Osteocyte (in vitro differentiated cells): ENCODE measurements at regions not wholly inside any gene's neighbourhood (a gene's known extent, or its start where the extent isn't known, plus 50 kb on each side); places are given as distances from the start of the nearest gene placed in this dataset.
"Not testable (repeated sequence)": the region's sequence is repeated elsewhere in the genome, so short reads cannot be mapped to it uniquely, and the experiment has no call there.

Experiments
- DNase-seq: peaks from one replicate; pipeline ENCODE4 v3.0.0; 2021; ENCODE audit warnings: mixed read lengths; ENCODE audit not compliant: unreplicated experiment; ENCODE audit errors: extremely low spot score
- H3K27ac Mint-ChIP-seq: one replicate; pipeline ENCODE4 v1.8.0; 2021; ENCODE audit warnings: mild to moderate bottlenecking, mixed read lengths; ENCODE audit not compliant: unreplicated experiment
- H3K27me3 Mint-ChIP-seq: one replicate; pipeline ENCODE4 v1.8.0; 2021; ENCODE audit warnings: mixed read lengths; ENCODE audit not compliant: unreplicated experiment
- H3K36me3 Mint-ChIP-seq: one replicate; pipeline ENCODE4 v1.8.0; 2021; ENCODE audit warnings: mixed read lengths; ENCODE audit not compliant: unreplicated experiment
- H3K4me1 Mint-ChIP-seq: one replicate; pipeline ENCODE4 v1.8.0; 2021; ENCODE audit warnings: mixed read lengths; ENCODE audit not compliant: unreplicated experiment
- H3K4me3 Mint-ChIP-seq: one replicate; pipeline ENCODE4 v1.8.0; 2021; ENCODE audit warnings: mild to moderate bottlenecking, moderate library complexity, mixed read lengths; ENCODE audit not compliant: unreplicated experiment
- H3K9me3 Mint-ChIP-seq: one replicate; pipeline ENCODE4 v1.8.0; 2021; ENCODE audit warnings: mixed read lengths; ENCODE audit not compliant: unreplicated experiment
- CTCF ChIP-seq: fragments of 200-600 bp; sonication (generic); IDR thresholded peaks from 2 replicates; pipeline ENCODE4 v1.5.0; 2021; ENCODE audit warnings: antibody characterized with exemption, mild to moderate bottlenecking, moderate library complexity

GRCh38 chr12:60535363-60535762 lies 939.5 kb downstream of the SLC16A7 start:
- peaks cover 7% of the 10 kb centered on the region for H3K27me3 Mint-ChIP-seq
- TF ChIP-seq CTCF, result no peak
- DNase-seq, result no peak
- H3K9me3 Mint-ChIP-seq, result no peaks in the 10 kb centered on the region
- H3K4me3 Mint-ChIP-seq, result no peak overlapping the region
- peaks cover 9% of the 10 kb centered on the region for H3K4me1 Mint-ChIP-seq
- no peaks in the 10 kb centered on the region for H3K36me3 Mint-ChIP-seq
- H3K27ac Mint-ChIP-seq, result no peak overlapping the region

- Mint-ChIP-seq H3K4me3 (no peak overlapping the region), H3K27ac (no peak overlapping the region), H3K36me3 (no peaks in the 10 kb centered on the region), H3K27me3 (peaks cover 32% of the 10 kb centered on the region), H3K4me1 (peaks cover 9% of the 10 kb centered on the region), H3K9me3 (no peaks in the 10 kb centered on the region)
- TF ChIP-seq CTCF, result no peak
- no peak for DNase-seq
These were observed 943.8 kb downstream of the SLC16A7 start for GRCh38 chr12:60539592-60539991.

GRCh38 chr12:60568914-60569313 lies 973.1 kb downstream of the SLC16A7 start:
- TF ChIP-seq CTCF, result no peak
- no peaks in the 10 kb centered on the region for H3K36me3 Mint-ChIP-seq
- no peak for DNase-seq
- no peaks in the 10 kb centered on the region for H3K27me3 Mint-ChIP-seq
- H3K27ac Mint-ChIP-seq, result no peak overlapping the region
- H3K4me3 Mint-ChIP-seq, result no peak overlapping the region
- no peaks in the 10 kb centered on the region for H3K4me1 Mint-ChIP-seq
- no peaks in the 10 kb centered on the region for H3K9me3 Mint-ChIP-seq

GRCh38 chr12:60577607-60578006 lies 981.8 kb downstream of the SLC16A7 start:
- DNase-seq, result no peak
- no peaks in the 10 kb centered on the region for H3K4me1 Mint-ChIP-seq
- no peak overlapping the region for H3K4me3 Mint-ChIP-seq
- no peaks in the 10 kb centered on the region for H3K36me3 Mint-ChIP-seq
- no peaks in the 10 kb centered on the region for H3K9me3 Mint-ChIP-seq
- TF ChIP-seq CTCF, result no peak
- peaks cover 6% of the 10 kb centered on the region for H3K27me3 Mint-ChIP-seq
- no peak overlapping the region for H3K27ac Mint-ChIP-seq

- not testable (repeated sequence) for H3K4me3 Mint-ChIP-seq
These were observed 991.8 kb downstream of the SLC16A7 start for GRCh38 chr12:60587664-60588063.

More at GRCh38 chr12:60587664-60588063, 991.8 kb downstream of the SLC16A7 start:
- not testable (repeated sequence) for DNase-seq, H3K36me3 Mint-ChIP-seq, H3K27ac Mint-ChIP-seq, H3K4me1 Mint-ChIP-seq, H3K27me3 Mint-ChIP-seq
- H3K9me3 Mint-ChIP-seq, result peaks cover 17% of the 10 kb centered on the region
